PFSK-1 (cell line): ENCODE measurements at regions not wholly inside any gene's neighbourhood (a gene's known extent, or its start where the extent isn't known, plus 50 kb on each side); places are given as distances from the start of the nearest gene placed in this dataset.

Source experiments
- FOXP2 ChIP-seq: optimal IDR thresholded peaks from 2 replicates; pipeline ENCODE3; 2011; ENCODE audit warnings: borderline replicate concordance, control low read depth, inconsistent platforms; ENCODE audit not compliant: insufficient read depth; ENCODE audit errors: extremely low read length, extremely low read depth
- POLR2AphosphoS5 ChIP-seq: IDR thresholded peaks from 2 replicates; pipeline ENCODE4 v1.6.1; 2012; ENCODE audit warnings: low read depth, mild to moderate bottlenecking, control low read depth, low read length, moderate library complexity
- SIN3A ChIP-seq: IDR thresholded peaks from 2 replicates; pipeline ENCODE4 v1.6.1; 2012; ENCODE audit warnings: mild to moderate bottlenecking, low read length, moderate library complexity, borderline replicate concordance; ENCODE audit not compliant: insufficient read depth
- TAF1 ChIP-seq: IDR thresholded peaks from 2 replicates; pipeline ENCODE4 v1.6.1; 2012; ENCODE audit warnings: low read length, control low read depth, borderline replicate concordance; ENCODE audit not compliant: insufficient read depth
- TF ChIP-seq, protein P1 (sequence below), 2 experiments: IDR thresholded peaks; 2 replicates each; pipeline versions ENCODE4 v1.6.1 to v1.8.0; 2011 to 2012; ENCODE audit warnings: low read depth in 2 of 2, low read length in 2 of 2, control low read depth in 1 of 2, inconsistent platforms in 1 of 2, mild to moderate bottlenecking in 1 of 2, moderate library complexity in 1 of 2; ENCODE audit not compliant: insufficient read depth in 1 of 2

DNA sequence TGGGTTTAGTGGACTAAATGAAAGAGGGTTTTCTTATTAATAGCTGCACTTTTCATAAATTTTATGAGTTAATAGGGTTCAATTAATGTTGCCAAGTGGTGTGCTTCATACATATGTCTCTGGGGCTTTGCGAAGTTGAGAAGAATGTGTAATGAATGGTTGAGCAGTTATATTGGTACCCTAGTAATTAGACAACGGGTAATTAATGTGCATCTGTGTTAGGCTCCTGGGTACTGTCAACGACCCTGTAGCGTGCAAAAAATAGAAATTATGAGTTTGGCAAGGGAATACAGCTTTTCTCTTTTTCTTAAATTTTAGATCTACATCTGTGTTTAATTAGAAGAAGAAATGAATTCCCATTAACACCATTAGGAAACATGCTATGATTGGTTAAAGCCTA lies 1027.7 kb downstream of the ARAP2 start:
- TF ChIP-seq, protein P1, sequence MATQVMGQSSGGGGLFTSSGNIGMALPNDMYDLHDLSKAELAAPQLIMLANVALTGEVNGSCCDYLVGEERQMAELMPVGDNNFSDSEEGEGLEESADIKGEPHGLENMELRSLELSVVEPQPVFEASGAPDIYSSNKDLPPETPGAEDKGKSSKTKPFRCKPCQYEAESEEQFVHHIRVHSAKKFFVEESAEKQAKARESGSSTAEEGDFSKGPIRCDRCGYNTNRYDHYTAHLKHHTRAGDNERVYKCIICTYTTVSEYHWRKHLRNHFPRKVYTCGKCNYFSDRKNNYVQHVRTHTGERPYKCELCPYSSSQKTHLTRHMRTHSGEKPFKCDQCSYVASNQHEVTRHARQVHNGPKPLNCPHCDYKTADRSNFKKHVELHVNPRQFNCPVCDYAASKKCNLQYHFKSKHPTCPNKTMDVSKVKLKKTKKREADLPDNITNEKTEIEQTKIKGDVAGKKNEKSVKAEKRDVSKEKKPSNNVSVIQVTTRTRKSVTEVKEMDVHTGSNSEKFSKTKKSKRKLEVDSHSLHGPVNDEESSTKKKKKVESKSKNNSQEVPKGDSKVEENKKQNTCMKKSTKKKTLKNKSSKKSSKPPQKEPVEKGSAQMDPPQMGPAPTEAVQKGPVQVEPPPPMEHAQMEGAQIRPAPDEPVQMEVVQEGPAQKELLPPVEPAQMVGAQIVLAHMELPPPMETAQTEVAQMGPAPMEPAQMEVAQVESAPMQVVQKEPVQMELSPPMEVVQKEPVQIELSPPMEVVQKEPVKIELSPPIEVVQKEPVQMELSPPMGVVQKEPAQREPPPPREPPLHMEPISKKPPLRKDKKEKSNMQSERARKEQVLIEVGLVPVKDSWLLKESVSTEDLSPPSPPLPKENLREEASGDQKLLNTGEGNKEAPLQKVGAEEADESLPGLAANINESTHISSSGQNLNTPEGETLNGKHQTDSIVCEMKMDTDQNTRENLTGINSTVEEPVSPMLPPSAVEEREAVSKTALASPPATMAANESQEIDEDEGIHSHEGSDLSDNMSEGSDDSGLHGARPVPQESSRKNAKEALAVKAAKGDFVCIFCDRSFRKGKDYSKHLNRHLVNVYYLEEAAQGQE (IDR thresholded peaks at IDR 0.05; ENCODE audit: insufficient read depth in 1 of 2, low read depth in 2 of 2, low read length in 2 of 2), result no peak
- TF ChIP-seq POLR2AphosphoS5, result no peak
- TF ChIP-seq TAF1, result no peak
- no peak for TF ChIP-seq FOXP2
- no peak for TF ChIP-seq SIN3A

DNA sequence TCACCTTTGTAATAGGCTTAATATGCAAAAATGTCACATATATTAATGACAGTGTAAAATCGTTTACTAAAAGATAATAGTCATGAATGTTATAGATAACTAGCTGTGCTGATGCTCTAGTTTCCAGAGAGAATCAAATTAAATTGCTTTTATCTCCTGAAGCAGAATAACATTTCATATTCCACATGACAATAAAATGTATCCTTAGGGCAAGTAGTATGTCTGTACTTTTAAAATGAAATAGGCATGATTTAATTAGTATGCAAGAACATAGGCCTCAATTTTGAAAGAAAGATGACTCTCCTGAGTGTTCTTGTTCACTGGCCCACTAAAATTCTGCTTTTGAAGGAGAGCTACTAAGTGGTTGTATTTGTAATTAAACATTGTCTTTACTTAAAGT lies 1027.0 kb downstream of the ARAP2 start:
- TF ChIP-seq, protein P1 (IDR thresholded peaks at IDR 0.05; ENCODE audit: insufficient read depth in 1 of 2, low read depth in 2 of 2, low read length in 2 of 2), result no peak
- TF ChIP-seq POLR2AphosphoS5 (no peak), TAF1 (no peak), FOXP2 (no peak), SIN3A (no peak)

DNA sequence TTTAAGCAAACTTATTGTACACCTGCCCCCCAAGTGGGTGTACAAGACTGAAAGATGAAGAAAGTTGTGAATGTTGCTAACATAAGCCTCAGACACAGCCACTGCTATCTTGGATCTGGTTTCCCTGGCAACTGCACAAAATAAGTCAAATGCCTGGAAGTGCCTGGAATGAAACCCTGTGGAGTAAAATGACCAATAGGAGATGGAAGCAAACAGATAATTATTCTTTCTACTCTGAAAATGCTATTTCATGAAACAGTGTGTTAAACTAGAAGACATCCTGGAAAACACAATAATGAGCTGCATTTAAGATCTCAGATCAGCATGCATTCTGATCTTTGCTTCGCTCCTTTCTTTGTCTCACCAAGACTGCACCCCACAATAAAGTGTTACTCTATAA lies 1016.0 kb downstream of the ARAP2 start:
- TF ChIP-seq, protein P1 (IDR thresholded peaks at IDR 0.05; ENCODE audit: insufficient read depth in 1 of 2, low read depth in 2 of 2, low read length in 2 of 2), result no peak
- TF ChIP-seq FOXP2 (no peak), SIN3A (no peak), POLR2AphosphoS5 (no peak), TAF1 (no peak)

DNA sequence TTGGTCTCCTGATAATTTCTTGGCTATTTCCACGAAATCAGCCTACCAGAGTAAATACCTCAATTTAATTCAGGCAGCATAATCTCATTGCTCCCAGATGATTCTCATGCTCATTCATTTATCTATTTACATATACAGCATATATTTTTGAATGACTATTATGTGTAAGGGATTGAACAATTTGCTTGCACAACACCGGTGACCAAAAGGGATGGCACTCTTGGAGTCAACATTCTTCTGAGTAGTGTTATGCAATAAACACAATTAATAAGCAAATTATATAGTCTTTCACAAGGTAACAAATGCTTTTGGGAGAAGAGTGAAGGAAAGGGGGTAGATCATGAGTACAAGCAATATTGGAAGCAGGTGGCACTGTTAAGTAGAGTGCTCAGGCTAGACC lies 1015.3 kb downstream of the ARAP2 start:
- TF ChIP-seq, protein P1 (IDR thresholded peaks at IDR 0.05; ENCODE audit: insufficient read depth in 1 of 2, low read depth in 2 of 2, low read length in 2 of 2), result no peak
- TF ChIP-seq SIN3A (no peak), TAF1 (no peak), FOXP2 (no peak), POLR2AphosphoS5 (no peak)

DNA sequence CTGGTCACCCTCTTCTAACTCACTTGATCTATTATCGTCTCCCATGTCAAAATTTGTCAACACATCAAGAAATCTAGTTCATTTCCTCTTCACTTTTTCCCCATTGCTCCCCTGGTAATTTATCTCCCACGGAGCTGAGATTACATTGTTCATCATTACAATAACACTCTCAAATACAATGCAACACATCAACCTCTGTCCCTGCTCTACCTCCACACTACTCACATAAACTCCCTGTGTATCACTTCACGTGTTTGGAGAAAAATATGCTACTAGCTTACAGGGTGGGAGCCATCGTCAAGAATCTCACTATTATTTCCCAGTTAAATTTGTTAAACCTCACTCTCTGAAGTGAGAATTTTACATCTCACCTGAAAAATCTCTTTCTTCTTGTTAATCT lies 1006.4 kb downstream of the ARAP2 start:
- TF ChIP-seq SIN3A, result no peak
- no peak for TF ChIP-seq FOXP2
- TF ChIP-seq, protein P1 (IDR thresholded peaks at IDR 0.05; ENCODE audit: insufficient read depth in 1 of 2, low read depth in 2 of 2, low read length in 2 of 2), result no peak
- TF ChIP-seq POLR2AphosphoS5, result no peak
- no peak for TF ChIP-seq TAF1
